GM12873 (cell line): ENCODE measurements at regions not wholly inside any gene's neighbourhood (a gene's known extent, or its start where the extent isn't known, plus 50 kb on each side); places are given as distances from the start of the nearest gene placed in this dataset.

Experiments
- TF ChIP-seq, protein P1 (sequence below): IDR thresholded peaks from 2 replicates; pipeline ENCODE4 v1.5.1; 2012; ENCODE audit warnings: low read depth, mild to moderate bottlenecking, moderate library complexity, low read length, control low read depth; ENCODE audit not compliant: insufficient read depth; ENCODE audit errors: missing control alignments

DNA sequence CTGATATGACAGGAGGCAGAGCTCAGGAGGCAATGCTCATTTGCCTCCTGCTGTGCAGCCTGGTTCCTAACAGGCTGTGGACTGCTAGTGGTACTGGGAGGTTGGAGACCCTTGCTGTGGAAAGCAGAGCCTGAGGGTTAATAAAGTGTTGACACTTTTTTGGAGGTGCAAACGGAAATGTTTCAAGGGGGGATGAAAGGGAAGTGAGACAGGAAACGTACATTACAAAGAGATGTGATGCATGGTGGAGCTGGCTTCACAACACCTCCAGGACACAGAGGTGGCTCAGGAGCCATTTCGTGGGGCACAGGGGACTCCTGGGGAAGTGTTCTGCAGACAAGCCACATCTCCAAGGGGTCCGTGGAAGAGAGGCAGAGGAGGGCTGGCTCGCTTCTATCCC is 137.6 kb upstream of the SVIL start:
- TF ChIP-seq, protein P1, sequence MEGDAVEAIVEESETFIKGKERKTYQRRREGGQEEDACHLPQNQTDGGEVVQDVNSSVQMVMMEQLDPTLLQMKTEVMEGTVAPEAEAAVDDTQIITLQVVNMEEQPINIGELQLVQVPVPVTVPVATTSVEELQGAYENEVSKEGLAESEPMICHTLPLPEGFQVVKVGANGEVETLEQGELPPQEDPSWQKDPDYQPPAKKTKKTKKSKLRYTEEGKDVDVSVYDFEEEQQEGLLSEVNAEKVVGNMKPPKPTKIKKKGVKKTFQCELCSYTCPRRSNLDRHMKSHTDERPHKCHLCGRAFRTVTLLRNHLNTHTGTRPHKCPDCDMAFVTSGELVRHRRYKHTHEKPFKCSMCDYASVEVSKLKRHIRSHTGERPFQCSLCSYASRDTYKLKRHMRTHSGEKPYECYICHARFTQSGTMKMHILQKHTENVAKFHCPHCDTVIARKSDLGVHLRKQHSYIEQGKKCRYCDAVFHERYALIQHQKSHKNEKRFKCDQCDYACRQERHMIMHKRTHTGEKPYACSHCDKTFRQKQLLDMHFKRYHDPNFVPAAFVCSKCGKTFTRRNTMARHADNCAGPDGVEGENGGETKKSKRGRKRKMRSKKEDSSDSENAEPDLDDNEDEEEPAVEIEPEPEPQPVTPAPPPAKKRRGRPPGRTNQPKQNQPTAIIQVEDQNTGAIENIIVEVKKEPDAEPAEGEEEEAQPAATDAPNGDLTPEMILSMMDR, result no peak

DNA sequence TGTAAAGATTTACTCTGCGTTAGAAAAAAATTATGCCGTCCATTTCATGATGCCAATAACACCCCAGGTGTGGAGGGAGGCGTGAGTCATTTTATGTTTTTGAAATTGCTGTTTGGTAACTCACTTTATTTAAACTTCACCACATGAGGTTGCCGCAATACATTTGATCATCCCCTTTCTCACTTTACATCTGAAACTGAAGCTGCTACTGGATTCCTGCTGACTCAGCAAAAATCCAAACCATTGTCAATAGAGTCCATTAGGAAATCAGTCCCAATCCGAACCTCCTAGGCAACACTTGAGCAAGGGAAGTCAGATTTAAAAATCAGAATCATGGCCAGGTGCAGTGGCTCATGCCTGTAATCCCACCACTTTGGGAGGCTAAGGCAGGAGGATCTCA is 136.6 kb upstream of the SVIL start:
- TF ChIP-seq, protein P1, result no peak

- TF ChIP-seq, protein P1, result no peak
These were observed 133.2 kb upstream of the SVIL start for GRCh38 chr10:29767968-29768367.

GRCh38 chr10:29766753-29767152 is 132.0 kb upstream of the SVIL start:
- TF ChIP-seq, protein P1, result no peak

DNA sequence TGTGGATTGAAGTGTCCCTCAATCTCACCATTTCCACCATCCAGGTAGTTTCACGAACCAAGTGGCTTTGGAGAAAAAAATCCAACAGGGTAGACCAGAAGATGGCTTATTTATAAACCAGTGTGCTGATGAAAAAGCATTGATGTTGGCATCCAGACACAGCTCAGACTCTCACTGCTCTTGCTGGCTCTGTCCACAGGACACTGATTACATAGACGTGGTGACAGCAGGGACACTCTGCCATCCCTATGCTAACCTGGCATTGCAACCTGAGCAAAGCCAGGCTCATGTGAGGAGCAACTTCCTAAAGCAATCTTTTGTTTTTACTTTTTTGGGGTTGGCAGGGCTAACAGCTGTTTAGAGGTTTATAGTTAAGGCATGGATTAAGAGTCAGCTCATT is 130.6 kb upstream of the SVIL start:
- TF ChIP-seq, protein P1, result no peak

DNA sequence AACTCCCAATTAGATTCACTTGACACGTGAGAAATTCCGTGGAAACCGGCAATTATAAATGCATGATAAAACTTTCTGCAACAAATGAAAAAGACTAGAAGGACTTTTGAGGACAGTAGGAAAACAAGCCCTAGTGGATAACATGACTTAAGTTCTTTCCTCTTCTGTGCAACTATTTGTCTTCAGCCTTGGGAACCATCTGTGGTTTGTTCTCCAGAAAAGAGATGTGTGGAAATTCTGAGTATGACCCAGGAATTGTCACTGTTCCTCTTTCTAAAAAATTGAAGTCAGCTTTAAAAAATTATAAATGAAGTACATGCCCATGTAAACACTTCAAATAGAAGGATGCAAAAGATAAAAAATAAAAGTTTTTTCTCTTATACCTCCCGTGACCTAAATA is 128.6 kb upstream of the SVIL start:
- TF ChIP-seq, protein P1, result no peak

- TF ChIP-seq, protein P1, result no peak
These were observed 127.1 kb upstream of the SVIL start for GRCh38 chr10:29761916-29762315.

GRCh38 chr10:29760138-29760900 is 125.5 kb upstream of the SVIL start:
- TF ChIP-seq, protein P1, result no peak
